ENCODE measurements at regions not wholly inside any gene's neighbourhood (a gene's known extent, or its start where the extent isn't known, plus 50 kb on each side); places are given as distances from the start of the nearest gene placed in this dataset.

- no peaks in the 10 kb centered on the region for H3K4me1 Mint-ChIP-seq
- H3K9me3 Mint-ChIP-seq, result peaks cover 7% of the 10 kb centered on the region
These were observed 120.4 kb downstream of the EPDR1 start for GRCh38 chr7:38040831-38041230.

GRCh38 chr7:38049679-38050078, 128.4 kb upstream of the STARD3NL start:
- Mint-ChIP-seq H3K27me3 (ENCODE audit: low read depth) (no peaks in the 10 kb centered on the region), H3K4me1 (no peaks in the 10 kb centered on the region), H3K4me3 (no peak overlapping the region), H3K36me3 (ENCODE audit: low read depth) (no peaks in the 10 kb centered on the region), H3K9me3 (peaks cover 14% of the 10 kb centered on the region), H3K27ac (no peak overlapping the region)
- TF ChIP-seq CTCF (IDR thresholded peaks at IDR 0.05; ENCODE audit: unreplicated experiment in 3 of 3), result no peak

More at GRCh38 chr7:38040831-38041230, 120.4 kb downstream of the EPDR1 start:
- Mint-ChIP-seq H3K4me3 (no peak overlapping the region), H3K36me3 (ENCODE audit: low read depth) (no peaks in the 10 kb centered on the region), H3K27me3 (ENCODE audit: low read depth) (no peaks in the 10 kb centered on the region), H3K27ac (no peak overlapping the region)
- TF ChIP-seq CTCF (IDR thresholded peaks at IDR 0.05; ENCODE audit: unreplicated experiment in 3 of 3), result no peak

GRCh38 chr7:38051311-38051710, 126.7 kb upstream of the STARD3NL start:
- Mint-ChIP-seq H3K36me3 (ENCODE audit: low read depth) (no peaks in the 10 kb centered on the region), H3K4me1 (no peaks in the 10 kb centered on the region), H3K27me3 (ENCODE audit: low read depth) (no peaks in the 10 kb centered on the region), H3K4me3 (no peak overlapping the region), H3K27ac (no peak overlapping the region), H3K9me3 (peaks cover 14% of the 10 kb centered on the region)
- TF ChIP-seq CTCF (IDR thresholded peaks at IDR 0.05; ENCODE audit: unreplicated experiment in 3 of 3), result no peak

GRCh38 chr7:38051786-38052185, 126.3 kb upstream of the STARD3NL start:
- Mint-ChIP-seq H3K4me3 (no peak overlapping the region), H3K36me3 (ENCODE audit: low read depth) (no peaks in the 10 kb centered on the region), H3K27ac (no peak overlapping the region), H3K9me3 (peaks cover 14% of the 10 kb centered on the region), H3K27me3 (ENCODE audit: low read depth) (no peaks in the 10 kb centered on the region), H3K4me1 (no peaks in the 10 kb centered on the region)
- TF ChIP-seq CTCF (IDR thresholded peaks at IDR 0.05; ENCODE audit: unreplicated experiment in 3 of 3), result no peak

GRCh38 chr7:38052786-38053185, 125.3 kb upstream of the STARD3NL start:
- no peak overlapping the region for H3K4me3 Mint-ChIP-seq
- no peaks in the 10 kb centered on the region for H3K36me3 Mint-ChIP-seq (ENCODE audit: low read depth)
- H3K9me3 Mint-ChIP-seq, result peaks cover 13% of the 10 kb centered on the region
- no peaks in the 10 kb centered on the region for H3K27me3 Mint-ChIP-seq (ENCODE audit: low read depth)
- H3K27ac Mint-ChIP-seq, result no peak overlapping the region
- TF ChIP-seq CTCF (IDR thresholded peaks at IDR 0.05; ENCODE audit: unreplicated experiment in 3 of 3), result no peak
- H3K4me1 Mint-ChIP-seq, result no peaks in the 10 kb centered on the region

- no peaks in the 10 kb centered on the region for H3K4me1 Mint-ChIP-seq
- no peak overlapping the region for H3K4me3 Mint-ChIP-seq
- no peak for TF ChIP-seq CTCF (IDR thresholded peaks at IDR 0.05; ENCODE audit: unreplicated experiment in 3 of 3)
- H3K36me3 Mint-ChIP-seq (ENCODE audit: low read depth), result no peaks in the 10 kb centered on the region
- peaks cover 2% of the 10 kb centered on the region for H3K9me3 Mint-ChIP-seq
- H3K27me3 Mint-ChIP-seq (ENCODE audit: low read depth), result no peaks in the 10 kb centered on the region
- no peak overlapping the region for H3K27ac Mint-ChIP-seq
These were observed 123.8 kb upstream of the STARD3NL start for GRCh38 chr7:38054199-38054598.

All from nephron (organoid).